ENCODE measurements at regions not wholly inside any gene's neighbourhood (a gene's known extent, or its start where the extent isn't known, plus 50 kb on each side); places are given as distances from the start of the nearest gene placed in this dataset.
"Not testable (repeated sequence)": the region's sequence is repeated elsewhere in the genome, so short reads cannot be mapped to it uniquely, and the experiment has no call there.

DNA sequence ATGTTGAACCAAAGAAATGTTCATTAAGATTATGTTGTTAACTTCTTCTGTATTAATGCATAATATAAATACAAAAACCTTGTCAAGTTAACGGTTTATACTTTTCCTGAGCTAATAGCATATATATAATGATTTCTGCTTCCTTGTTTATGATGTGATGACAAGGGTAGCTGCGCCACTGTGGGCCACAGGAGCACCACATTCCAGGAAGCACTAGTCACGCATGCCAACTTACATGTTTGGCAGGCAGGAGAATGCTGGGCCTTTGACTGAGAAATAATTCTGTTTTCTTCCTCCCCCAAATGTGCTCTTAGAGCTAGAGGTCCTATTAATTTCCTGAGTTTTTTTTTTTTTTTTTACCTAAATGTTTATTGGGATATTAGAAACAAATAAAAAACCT, 262.0 kb downstream of the TGIF2LY start:
- not testable (repeated sequence) for H3K36me3 ChIP-seq, H3K9me3 ChIP-seq, H3K27me3 ChIP-seq, H3K4me3 ChIP-seq
- peak; percentile 0 for DNase-seq
